ENCODE measurements at regions not wholly inside any gene's neighbourhood (a gene's known extent, or its start where the extent isn't known, plus 50 kb on each side); places are given as distances from the start of the nearest gene placed in this dataset.

DNA sequence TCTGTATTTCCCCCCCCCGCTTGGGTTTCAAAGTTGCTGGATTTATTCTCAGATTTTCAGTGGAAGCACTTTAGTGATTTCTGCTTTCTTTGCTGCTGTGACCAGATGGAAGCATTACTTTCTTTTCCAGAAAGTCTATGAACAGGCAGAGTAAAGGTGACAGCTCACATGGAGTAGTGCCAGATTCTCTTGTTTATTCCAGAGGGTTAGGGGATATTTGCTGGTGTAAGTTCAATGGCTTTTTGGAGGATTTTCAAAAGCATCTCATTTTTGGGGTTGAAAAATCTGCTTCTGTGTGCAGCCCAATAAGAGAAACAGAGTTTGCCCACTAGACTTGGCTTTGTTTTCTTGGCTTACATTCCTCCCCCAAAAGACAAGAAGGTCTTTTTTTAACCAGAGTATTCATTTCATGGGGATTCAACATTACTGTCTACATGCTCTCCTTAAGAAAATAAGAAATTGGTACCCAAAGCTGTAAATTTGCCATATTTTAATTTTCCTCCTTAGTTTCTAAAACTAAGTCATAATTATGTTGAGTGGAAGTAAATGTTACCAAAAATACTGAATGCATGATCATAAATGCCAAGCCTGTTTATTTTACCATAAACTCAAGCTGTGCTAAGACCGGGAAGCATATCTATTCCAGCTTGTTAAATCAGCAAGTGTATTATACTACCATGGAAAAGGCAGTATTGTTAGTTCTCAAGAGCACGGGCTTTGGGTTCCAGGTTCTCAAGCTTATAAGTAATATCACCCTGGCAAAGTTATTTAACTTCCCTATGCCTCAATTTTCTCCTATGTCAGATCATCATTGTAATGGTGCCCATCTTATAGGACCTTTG is 557.2 kb downstream of the CPS1 start:
- no peaks in the 10 kb centered on the region for H3K27me3 ChIP-seq
- no peaks in the 10 kb centered on the region for H3K36me3 ChIP-seq (replicated peaks in 1 of 2; ENCODE audit: insufficient read depth in 1 of 2, low read depth in 2 of 2)
- H3K4me1 ChIP-seq, result peaks cover 12% of the 10 kb centered on the region
- H3K9me3 ChIP-seq, result no peaks in the 10 kb centered on the region
- H3K27ac ChIP-seq, result no peak overlapping the region
- no peak for TF ChIP-seq POLR2A (IDR thresholded peaks at IDR 0.05)
- ATAC-seq (no peak), DNase-seq (no peak)
- 38 to 44% methylated on average over 3 of the region's 3 CpGs for WGBS, 2 donors
- no peak overlapping the region for H3K4me3 ChIP-seq
- intact Hi-C loops (cut with DNase I), result no loop called here

DNA sequence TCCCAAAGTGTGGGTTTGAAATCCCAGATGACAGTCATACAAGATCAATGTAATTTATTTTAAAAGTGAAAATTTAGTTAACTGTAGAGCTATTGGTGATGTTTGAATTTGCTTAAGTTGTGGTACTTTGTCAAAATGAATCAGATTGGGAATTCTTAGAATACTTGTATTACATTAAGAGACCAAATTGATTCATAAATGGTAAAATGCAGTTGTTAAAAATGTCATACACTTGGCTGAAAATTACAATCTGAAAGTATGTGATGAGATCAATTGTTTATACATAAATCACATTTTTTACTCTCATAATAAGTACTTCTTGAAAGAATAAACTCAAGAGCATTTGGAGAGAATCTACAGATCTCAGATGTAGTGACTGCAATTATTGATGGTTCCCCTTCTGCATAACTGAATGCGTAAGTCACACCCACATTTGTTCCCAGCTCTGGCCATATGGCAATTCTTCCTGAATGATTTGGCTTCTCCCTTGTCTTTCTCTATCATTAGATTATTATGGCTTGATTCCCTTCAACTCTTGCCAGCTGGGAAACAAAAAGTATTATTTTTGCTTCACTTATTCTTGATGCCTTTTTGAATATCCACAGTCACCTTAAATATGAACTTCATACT is 558.5 kb downstream of the CPS1 start:
- H3K27me3 ChIP-seq, result no peaks in the 10 kb centered on the region
- DNase-seq, result no peak
- H3K36me3 ChIP-seq (replicated peaks in 1 of 2; ENCODE audit: insufficient read depth in 1 of 2, low read depth in 2 of 2), result no peaks in the 10 kb centered on the region
- no peaks in the 10 kb centered on the region for H3K9me3 ChIP-seq
- WGBS, 2 donors, result 77% methylated on average over 1 of the region's 1 CpG
- no peak overlapping the region for H3K27ac ChIP-seq
- H3K4me1 ChIP-seq, result peaks cover 12% of the 10 kb centered on the region
- ATAC-seq, result no peak
- TF ChIP-seq POLR2A (IDR thresholded peaks at IDR 0.05), result no peak
- TF ChIP-seq, protein P1, sequence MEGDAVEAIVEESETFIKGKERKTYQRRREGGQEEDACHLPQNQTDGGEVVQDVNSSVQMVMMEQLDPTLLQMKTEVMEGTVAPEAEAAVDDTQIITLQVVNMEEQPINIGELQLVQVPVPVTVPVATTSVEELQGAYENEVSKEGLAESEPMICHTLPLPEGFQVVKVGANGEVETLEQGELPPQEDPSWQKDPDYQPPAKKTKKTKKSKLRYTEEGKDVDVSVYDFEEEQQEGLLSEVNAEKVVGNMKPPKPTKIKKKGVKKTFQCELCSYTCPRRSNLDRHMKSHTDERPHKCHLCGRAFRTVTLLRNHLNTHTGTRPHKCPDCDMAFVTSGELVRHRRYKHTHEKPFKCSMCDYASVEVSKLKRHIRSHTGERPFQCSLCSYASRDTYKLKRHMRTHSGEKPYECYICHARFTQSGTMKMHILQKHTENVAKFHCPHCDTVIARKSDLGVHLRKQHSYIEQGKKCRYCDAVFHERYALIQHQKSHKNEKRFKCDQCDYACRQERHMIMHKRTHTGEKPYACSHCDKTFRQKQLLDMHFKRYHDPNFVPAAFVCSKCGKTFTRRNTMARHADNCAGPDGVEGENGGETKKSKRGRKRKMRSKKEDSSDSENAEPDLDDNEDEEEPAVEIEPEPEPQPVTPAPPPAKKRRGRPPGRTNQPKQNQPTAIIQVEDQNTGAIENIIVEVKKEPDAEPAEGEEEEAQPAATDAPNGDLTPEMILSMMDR (IDR thresholded peaks at IDR 0.05), result no peak
- intact Hi-C loops (cut with DNase I), result no loop called here
- no peak overlapping the region for H3K4me3 ChIP-seq

DNA sequence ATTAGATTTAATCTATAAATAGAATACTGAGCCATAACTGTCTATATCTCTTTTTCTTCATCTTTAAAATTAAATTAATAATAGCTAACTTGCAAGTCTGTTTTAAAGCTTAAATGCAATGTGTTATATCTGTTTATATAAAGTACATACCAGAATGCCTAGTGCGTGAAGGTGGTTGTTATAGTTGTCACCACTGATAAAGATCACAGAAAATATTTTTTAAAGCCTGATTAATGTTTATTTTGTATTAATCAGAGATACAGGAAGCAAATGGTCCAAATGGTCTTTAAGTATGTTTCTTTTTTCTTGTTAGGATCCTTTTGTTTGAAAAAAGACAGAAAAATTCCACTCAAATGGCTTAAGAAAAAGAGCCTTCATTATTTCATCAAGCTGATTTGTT is 560.6 kb downstream of the CPS1 start:
- no peaks in the 10 kb centered on the region for H3K27me3 ChIP-seq
- 91 to 96% methylated on average over 1 of the region's 1 CpG for WGBS, 2 donors
- H3K27ac ChIP-seq, result no peak overlapping the region
- peaks cover 12% of the 10 kb centered on the region for H3K4me1 ChIP-seq
- H3K9me3 ChIP-seq, result no peaks in the 10 kb centered on the region
- intact Hi-C loops (cut with DNase I), result no loop called here
- TF ChIP-seq, protein P1 (IDR thresholded peaks at IDR 0.05), result no peak
- no peak for TF ChIP-seq POLR2A (IDR thresholded peaks at IDR 0.05)
- ATAC-seq, result no peak
- H3K4me3 ChIP-seq, result no peak overlapping the region
- no peaks in the 10 kb centered on the region for H3K36me3 ChIP-seq (replicated peaks in 1 of 2; ENCODE audit: insufficient read depth in 1 of 2, low read depth in 2 of 2)
- DNase-seq, result no peak

DNA sequence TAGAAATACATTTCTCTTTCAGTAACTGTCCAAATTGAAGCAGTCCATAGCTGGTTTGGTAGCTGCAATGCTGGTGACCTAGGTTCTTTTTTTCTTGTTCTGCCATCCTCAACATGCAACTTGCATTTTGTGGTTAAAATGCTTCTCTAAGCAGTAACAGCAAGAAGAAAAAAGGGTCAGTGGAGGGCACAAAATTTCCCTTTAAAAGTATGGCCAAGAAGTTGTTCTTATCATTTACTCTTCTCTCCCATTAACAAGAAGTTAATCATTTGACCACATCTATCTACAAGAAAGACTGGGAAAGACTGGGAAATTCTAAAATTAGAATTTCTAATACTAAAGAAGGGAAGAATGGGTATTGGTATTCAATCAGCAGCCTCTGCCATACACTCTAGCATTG is 569.9 kb downstream of the CPS1 start:
- intact Hi-C loops (cut with DNase I), result no loop called here
- ATAC-seq, result no peak
- H3K9me3 ChIP-seq, result no peaks in the 10 kb centered on the region
- no peak overlapping the region for H3K4me3 ChIP-seq
- no peaks in the 10 kb centered on the region for H3K27me3 ChIP-seq
- H3K4me1 ChIP-seq, result no peaks in the 10 kb centered on the region
- H3K36me3 ChIP-seq (replicated peaks in 1 of 2; ENCODE audit: insufficient read depth in 1 of 2, low read depth in 2 of 2), result no peaks in the 10 kb centered on the region
- DNase-seq, result no peak
- H3K27ac ChIP-seq, result no peak overlapping the region
- no peak for TF ChIP-seq POLR2A (IDR thresholded peaks at IDR 0.05)
- TF ChIP-seq, protein P1 (IDR thresholded peaks at IDR 0.05), result no peak

DNA sequence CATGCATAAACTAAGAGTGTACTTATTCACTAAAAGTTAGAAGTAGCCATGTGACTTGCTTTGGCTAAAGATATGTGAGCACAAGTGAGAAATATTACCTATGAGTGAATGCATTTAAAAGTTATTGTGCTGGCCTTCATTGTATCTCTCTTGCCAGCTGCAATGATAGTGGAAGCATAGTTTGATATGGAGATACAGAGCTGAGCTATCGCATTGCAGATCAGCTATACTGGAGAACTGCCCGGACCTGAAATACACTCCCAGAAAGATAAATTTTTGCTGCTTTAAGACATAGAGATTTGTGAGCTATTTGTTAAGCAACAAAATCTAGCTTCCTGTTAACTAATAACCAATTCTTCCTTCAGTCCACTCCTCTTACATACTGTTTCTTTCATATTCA is 571.1 kb downstream of the CPS1 start:
- no peaks in the 10 kb centered on the region for H3K9me3 ChIP-seq
- H3K36me3 ChIP-seq (replicated peaks in 1 of 2; ENCODE audit: insufficient read depth in 1 of 2, low read depth in 2 of 2), result no peaks in the 10 kb centered on the region
- H3K4me1 ChIP-seq, result no peaks in the 10 kb centered on the region
- no peak for DNase-seq
- WGBS, 2 donors, result 49 to 61% methylated on average over 2 of the region's 2 CpGs
- TF ChIP-seq, protein P1 (IDR thresholded peaks at IDR 0.05), result no peak
- TF ChIP-seq POLR2A (IDR thresholded peaks at IDR 0.05), result no peak
- no peak for ATAC-seq
- intact Hi-C loops (cut with DNase I), result no loop called here
- H3K27me3 ChIP-seq, result no peaks in the 10 kb centered on the region
- H3K27ac ChIP-seq, result no peak overlapping the region
- no peak overlapping the region for H3K4me3 ChIP-seq

Measured in body of pancreas (tissue), 4 donors.